A549 (cell line): ENCODE measurements at regions not wholly inside any gene's neighbourhood (a gene's known extent, or its start where the extent isn't known, plus 50 kb on each side); places are given as distances from the start of the nearest gene placed in this dataset.

Experiments
- ATAC-seq, 2 experiments: fragments of 200-7000 bp in 1 of 2; fragments of >200 bp in 1 of 2; cut with Nextera tagmentation in 1 of 2; cut with Tn5 transposase in 1 of 2; 3 replicates each; pipeline versions ENCODE4 v1.8.0 to v1.9.1; 2018 to 2020; ENCODE audit warnings: mild to moderate bottlenecking in 1 of 2, moderate library complexity in 1 of 2
- CTCF ChIA-PET: fragments of 300-600 bp; sonication (Branson Sonifier 250); formaldehyde crosslinking; extraction: SDS; loops from one replicate; lab custom pipeline; 2021; ENCODE audit warnings: antibody characterized with exemption, inconsistent platforms; lab: Yijun Ruan, JAX
- POLR2A ChIA-PET: fragments of 350-600 bp; formaldehyde crosslinking; extraction: SDS; loops from one replicate; lab custom pipeline; 2021; ENCODE audit warnings: antibody characterized with exemption, inconsistent platforms; lab: Yijun Ruan, JAX
- DNase-seq, 2 experiments: peaks; one replicate each; pipeline versions ENCODE4 v3.0.0 to v3.0.0-alpha.2; 2011 to 2016; ENCODE audit warnings: low read depth in 1 of 2, low spot score in 1 of 2
- FAIRE-seq: peaks from 2 replicates; lab custom pipeline; 2011; peaks lifted over from hg19 to GRCh38; lab: Jason Lieb, UNC
- H3K27ac ChIP-seq, 2 experiments: fragments of >200 bp; sonication (Bioruptor Twin); formaldehyde crosslinking; 3 replicates each; pipeline ENCODE4 v1.5.1; 2016 to 2017
- H3K4me1 ChIP-seq: fragments of >200 bp; sonication (Bioruptor Twin); formaldehyde crosslinking; 3 replicates; pipeline ENCODE4 v1.6.1; 2016
- H3K4me2 ChIP-seq: fragments of >200 bp; sonication (Bioruptor Twin); formaldehyde crosslinking; 3 replicates; pipeline ENCODE4 v1.6.1; 2016
- H3K4me3 ChIP-seq: fragments of >200 bp; sonication (Bioruptor Twin); formaldehyde crosslinking; 3 replicates; pipeline ENCODE4 v1.5.1; 2016
- H3K9me3 ChIP-seq: fragments of >200 bp; sonication (Bioruptor Twin); formaldehyde crosslinking; 3 replicates; pipeline ENCODE4 v1.6.1; 2016
- CBX8 ChIP-seq: fragments of 200-600 bp; sonication (generic); IDR thresholded peaks from 2 replicates; pipeline ENCODE4 v1.6.1; 2016
- EHMT2 ChIP-seq: fragments of 200-600 bp; sonication (generic); IDR thresholded peaks from 2 replicates; pipeline ENCODE4 v1.6.1; 2016; ENCODE audit warnings: antibody characterized with exemption, low read depth, mild to moderate bottlenecking, moderate library complexity
- FOSL2 ChIP-seq, 2 experiments: fragments of 450-650 bp in 1 of 2; fragments of >200 bp in 1 of 2; sonication (Bioruptor Twin) in 1 of 2; formaldehyde crosslinking; IDR thresholded peaks; 2 replicates each; pipeline versions ENCODE4 v1.5.0 to v1.6.1; 2016 to 2020; ENCODE audit warnings: mild to moderate bottlenecking in 1 of 2, moderate library complexity in 1 of 2
- MAFK ChIP-seq: fragments of 450-650 bp; IDR thresholded peaks from 2 replicates; pipeline ENCODE4 v1.6.1; 2014; ENCODE audit not compliant: partially characterized antibody
- TFCP2L1 ChIP-seq: fragments of 250-450 bp; sonication (Bioruptor Pico); IDR thresholded peaks from 2 replicates; pipeline ENCODE4 v1.5.0; 2021; ENCODE audit warnings: mild to moderate bottlenecking
- ZFP36 ChIP-seq: fragments of 450-650 bp; IDR thresholded peaks from 2 replicates; pipeline ENCODE4 v1.6.1; 2014; ENCODE audit warnings: borderline replicate concordance; ENCODE audit not compliant: partially characterized antibody
- WGBS: methylation state at CpG from one replicate; pipeline ENCODE4 v1.1.6; 2017; ENCODE audit errors: missing lambda C conversion rate; 5-methylcytosine and 5-hydroxymethylcytosine counted together
- TF ChIP-seq, protein P1 (sequence below): fragments of 250-450 bp; sonication (Bioruptor Pico); IDR thresholded peaks from 2 replicates; pipeline ENCODE4 v1.5.0; 2021; ENCODE audit warnings: mild to moderate bottlenecking, moderate library complexity, borderline replicate concordance
- TF ChIP-seq, protein P2 (sequence below): fragments of >200 bp; sonication (Bioruptor Twin); formaldehyde crosslinking; IDR thresholded peaks from 3 replicates; pipeline ENCODE4 v1.6.1; 2016
- TF ChIP-seq, protein P3 (sequence below): fragments of 250-450 bp; sonication (Bioruptor Pico); IDR thresholded peaks from 2 replicates; pipeline ENCODE4 v1.5.0; 2020; ENCODE audit warnings: low read depth, mild to moderate bottlenecking, moderate library complexity
- TF ChIP-seq, protein P4 (sequence below): fragments of 150-350 bp; IDR thresholded peaks from 2 replicates; pipeline ENCODE4 v1.6.1; 2014; ENCODE audit warnings: low read depth, mild to moderate bottlenecking, low read length

DNA sequence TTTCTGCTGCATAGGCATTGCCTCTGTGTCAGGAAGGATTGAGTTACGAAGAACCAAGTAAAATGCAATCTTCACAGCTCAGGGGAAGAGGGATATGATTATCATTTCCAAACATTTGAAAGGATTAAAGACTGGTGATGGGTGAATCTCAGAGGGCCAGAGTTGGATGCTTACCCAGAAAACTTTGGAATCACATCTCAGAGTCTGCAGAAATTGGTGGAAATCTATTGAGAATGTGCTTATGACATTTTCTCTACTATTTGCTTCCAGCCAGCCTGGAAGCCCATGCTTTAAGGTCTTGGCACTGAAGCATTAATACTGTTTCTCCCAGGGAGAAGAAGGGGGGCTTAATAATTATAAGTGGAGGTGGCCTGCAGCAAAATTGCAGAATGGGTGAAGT lies 1301.4 kb upstream of the PIK3C3 start:
- 6% methylated on average over 1 of the region's 1 CpG for WGBS
- CTCF ChIA-PET: no interaction called here

DNA sequence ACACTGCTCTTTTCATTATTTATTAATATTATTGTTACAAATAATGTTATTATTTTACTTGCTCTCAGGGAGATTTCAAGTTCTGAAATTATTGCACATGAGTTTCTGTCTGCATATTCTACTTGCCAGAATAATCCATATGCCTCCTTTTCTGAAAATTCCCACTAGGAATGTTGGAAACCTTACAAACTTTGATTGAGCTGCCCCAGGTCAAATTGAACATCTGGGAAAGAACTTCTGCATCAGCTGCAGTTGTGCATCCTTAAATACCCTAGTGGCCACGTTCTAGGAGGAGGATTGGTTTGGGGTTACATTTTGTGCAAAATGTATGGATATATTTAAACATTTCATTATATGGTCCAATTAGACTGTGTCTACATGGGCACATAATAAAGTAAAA lies 1302.7 kb upstream of the PIK3C3 start:
- Histone ChIP-seq H3K4me1 (no peaks in the 10 kb centered on the region), H3K4me3 (no peak overlapping the region), H3K9me3 (no peaks in the 10 kb centered on the region), H3K27ac (no peak overlapping the region), H3K4me2 (no peak overlapping the region)
- 0% methylated on average over 1 of the region's 1 CpG for WGBS
- CTCF ChIA-PET: no interaction called here
- ATAC-seq (no peak), DNase-seq (no peak)
- POLR2A ChIA-PET: no interaction called here
- TF ChIP-seq, protein P1, sequence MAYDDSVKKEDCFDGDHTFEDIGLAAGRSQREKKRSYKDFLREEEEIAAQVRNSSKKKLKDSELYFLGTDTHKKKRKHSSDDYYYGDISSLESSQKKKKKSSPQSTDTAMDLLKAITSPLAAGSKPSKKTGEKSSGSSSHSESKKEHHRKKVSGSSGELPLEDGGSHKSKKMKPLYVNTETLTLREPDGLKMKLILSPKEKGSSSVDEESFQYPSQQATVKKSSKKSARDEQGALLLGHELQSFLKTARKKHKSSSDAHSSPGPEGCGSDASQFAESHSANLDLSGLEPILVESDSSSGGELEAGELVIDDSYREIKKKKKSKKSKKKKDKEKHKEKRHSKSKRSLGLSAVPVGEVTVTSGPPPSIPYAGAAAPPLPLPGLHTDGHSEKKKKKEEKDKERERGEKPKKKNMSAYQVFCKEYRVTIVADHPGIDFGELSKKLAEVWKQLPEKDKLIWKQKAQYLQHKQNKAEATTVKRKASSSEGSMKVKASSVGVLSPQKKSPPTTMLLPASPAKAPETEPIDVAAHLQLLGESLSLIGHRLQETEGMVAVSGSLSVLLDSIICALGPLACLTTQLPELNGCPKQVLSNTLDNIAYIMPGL (CRISPR knock-in tag): no peak
- TF ChIP-seq TFCP2L1: no peak
- TF ChIP-seq, all 56 proteins: peak for 0
- FAIRE-seq: no peak

More for the DNA sequence above, 1301.4 kb upstream of the PIK3C3 start:
- POLR2A ChIA-PET: no interaction called here
- FAIRE-seq (no peak), ATAC-seq (no peak), DNase-seq (no peak)
- TF ChIP-seq, protein P2, sequence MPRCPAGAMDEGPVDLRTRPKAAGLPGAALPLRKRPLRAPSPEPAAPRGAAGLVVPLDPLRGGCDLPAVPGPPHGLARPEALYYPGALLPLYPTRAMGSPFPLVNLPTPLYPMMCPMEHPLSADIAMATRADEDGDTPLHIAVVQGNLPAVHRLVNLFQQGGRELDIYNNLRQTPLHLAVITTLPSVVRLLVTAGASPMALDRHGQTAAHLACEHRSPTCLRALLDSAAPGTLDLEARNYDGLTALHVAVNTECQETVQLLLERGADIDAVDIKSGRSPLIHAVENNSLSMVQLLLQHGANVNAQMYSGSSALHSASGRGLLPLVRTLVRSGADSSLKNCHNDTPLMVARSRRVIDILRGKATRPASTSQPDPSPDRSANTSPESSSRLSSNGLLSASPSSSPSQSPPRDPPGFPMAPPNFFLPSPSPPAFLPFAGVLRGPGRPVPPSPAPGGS: no peak
- TF ChIP-seq EHMT2: no peak
- Histone ChIP-seq H3K4me1 (no peaks in the 10 kb centered on the region), H3K27ac (no peak overlapping the region), H3K4me3 (no peak overlapping the region), H3K9me3 (no peaks in the 10 kb centered on the region), H3K4me2 (no peak overlapping the region)

DNA sequence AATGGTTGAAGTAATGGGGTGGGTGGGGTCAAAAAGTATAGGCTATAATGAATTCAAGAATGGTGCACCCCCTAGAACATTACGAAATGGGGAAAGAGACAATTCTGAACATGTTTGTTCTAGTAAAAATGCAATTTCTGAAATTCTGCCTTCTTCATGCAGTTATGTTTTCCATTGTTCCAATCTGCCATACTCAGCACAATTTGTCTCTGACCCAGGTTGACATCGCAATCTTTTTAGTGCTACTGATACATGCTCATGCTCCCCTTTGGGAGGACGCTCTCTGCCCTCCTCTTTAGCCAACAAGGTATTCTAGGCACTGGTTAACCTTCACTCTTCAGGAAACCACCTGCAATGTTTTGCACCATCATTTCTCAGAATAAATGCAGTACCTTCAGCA lies 1303.9 kb upstream of the PIK3C3 start:
- POLR2A ChIA-PET: no interaction called here

DNA sequence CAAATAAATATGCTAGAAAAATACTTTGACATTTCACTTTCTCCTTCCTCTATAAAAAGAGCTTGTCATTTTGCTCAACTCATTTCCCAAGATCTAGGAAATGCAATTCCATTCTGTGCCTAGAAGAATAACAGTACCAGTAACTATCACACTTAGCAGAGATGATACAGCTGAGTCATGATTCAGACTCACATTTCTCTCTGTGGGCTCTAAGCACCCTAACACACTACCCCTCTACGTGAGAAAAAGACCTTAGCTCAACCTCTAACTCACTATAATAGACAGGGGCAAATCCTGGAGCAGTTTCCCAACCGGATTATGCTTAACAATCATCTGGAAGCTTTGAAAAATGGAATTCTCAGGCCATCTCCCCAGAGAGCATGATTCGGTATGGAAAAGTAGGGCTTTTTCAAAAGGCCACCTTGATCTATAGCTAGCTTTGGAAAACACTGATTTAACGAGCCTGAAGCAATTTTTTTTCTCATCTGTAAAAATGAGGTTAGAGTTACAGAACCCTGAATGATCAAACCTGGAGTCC lies 1312.3 kb upstream of the PIK3C3 start:
- ChIA-PET POLR2A (no interaction called here), CTCF (no interaction called here)
- Histone ChIP-seq H3K4me1 (no peaks in the 10 kb centered on the region), H3K27ac (no peak overlapping the region), H3K9me3 (no peaks in the 10 kb centered on the region), H3K4me3 (no peak overlapping the region), H3K4me2 (no peak overlapping the region)
- TF ChIP-seq, protein P1 (CRISPR knock-in tag): no peak
- no peak for TF ChIP-seq ZFP36
- TF ChIP-seq, protein P3, sequence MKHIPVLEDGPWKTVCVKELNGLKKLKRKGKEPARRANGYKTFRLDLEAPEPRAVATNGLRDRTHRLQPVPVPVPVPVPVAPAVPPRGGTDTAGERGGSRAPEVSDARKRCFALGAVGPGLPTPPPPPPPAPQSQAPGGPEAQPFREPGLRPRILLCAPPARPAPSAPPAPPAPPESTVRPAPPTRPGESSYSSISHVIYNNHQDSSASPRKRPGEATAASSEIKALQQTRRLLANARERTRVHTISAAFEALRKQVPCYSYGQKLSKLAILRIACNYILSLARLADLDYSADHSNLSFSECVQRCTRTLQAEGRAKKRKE: no peak
- TF ChIP-seq FOSL2 (IDR thresholded peaks at IDR 0.05): no peak
- no peak for TF ChIP-seq FOSL2 (CRISPR knock-in tag; IDR thresholded peaks at IDR 0.05)
- TF ChIP-seq, protein P4, sequence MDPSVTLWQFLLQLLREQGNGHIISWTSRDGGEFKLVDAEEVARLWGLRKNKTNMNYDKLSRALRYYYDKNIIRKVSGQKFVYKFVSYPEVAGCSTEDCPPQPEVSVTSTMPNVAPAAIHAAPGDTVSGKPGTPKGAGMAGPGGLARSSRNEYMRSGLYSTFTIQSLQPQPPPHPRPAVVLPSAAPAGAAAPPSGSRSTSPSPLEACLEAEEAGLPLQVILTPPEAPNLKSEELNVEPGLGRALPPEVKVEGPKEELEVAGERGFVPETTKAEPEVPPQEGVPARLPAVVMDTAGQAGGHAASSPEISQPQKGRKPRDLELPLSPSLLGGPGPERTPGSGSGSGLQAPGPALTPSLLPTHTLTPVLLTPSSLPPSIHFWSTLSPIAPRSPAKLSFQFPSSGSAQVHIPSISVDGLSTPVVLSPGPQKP: no peak
- FAIRE-seq (no peak), DNase-seq (no peak), ATAC-seq (no peak)
- WGBS: 8% methylated on average over 4 of the region's 4 CpGs

More for the DNA sequence above, 1303.9 kb upstream of the PIK3C3 start:
- H3K27ac ChIP-seq: no peak overlapping the region
- H3K4me1 ChIP-seq: no peaks in the 10 kb centered on the region
- WGBS: 0% methylated on average over 3 of the region's 3 CpGs
- no peak for DNase-seq
- TF ChIP-seq CBX8 (no peak), MAFK (peak; percentile 17)
- FAIRE-seq: no peak
- no peak for ATAC-seq
- CTCF ChIA-PET: no interaction called here
- H3K4me3 ChIP-seq: no peak overlapping the region
- H3K4me2 ChIP-seq: no peak overlapping the region
- H3K9me3 ChIP-seq: no peaks in the 10 kb centered on the region
